ENCODE measurements at regions not wholly inside any gene's neighbourhood (a gene's known extent, or its start where the extent isn't known, plus 50 kb on each side); places are given as distances from the start of the nearest gene placed in this dataset.

DNA sequence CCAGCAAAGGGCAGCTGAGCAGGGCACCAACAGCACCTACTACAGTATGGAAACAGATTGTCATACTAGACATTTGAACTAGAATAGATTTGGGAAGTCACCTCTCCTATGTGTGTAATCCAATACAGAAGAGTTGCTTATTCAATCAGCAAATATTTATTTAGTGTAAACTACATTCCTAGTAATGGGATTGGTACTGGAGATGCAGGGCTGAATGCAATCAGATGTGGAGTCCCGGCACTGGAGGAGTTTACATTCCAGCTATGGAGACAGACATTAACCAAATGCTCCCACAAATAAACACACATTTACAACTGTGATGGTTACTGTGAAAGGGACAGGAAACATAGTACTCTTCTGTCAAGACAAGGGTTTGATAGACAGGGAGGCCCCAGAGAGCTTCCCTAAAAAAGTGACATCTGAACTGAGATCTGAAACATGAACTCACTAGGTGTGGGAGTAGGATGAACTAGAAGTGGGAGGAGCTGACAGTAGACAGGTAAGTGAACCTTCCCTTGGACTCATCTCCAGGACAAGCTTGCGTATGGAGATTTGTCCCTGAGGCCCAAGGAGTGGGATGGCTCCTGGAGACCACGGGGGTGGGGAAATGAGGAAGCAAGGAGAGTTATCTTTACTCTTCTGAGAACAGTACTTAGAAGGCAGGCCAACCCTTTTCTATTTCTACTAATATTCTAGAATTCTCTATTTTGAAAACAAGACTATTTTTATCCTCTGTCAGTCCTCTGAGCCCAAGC, 420.5 kb downstream of the MAFB start (continued):
- TF ChIP-seq, protein P1, sequence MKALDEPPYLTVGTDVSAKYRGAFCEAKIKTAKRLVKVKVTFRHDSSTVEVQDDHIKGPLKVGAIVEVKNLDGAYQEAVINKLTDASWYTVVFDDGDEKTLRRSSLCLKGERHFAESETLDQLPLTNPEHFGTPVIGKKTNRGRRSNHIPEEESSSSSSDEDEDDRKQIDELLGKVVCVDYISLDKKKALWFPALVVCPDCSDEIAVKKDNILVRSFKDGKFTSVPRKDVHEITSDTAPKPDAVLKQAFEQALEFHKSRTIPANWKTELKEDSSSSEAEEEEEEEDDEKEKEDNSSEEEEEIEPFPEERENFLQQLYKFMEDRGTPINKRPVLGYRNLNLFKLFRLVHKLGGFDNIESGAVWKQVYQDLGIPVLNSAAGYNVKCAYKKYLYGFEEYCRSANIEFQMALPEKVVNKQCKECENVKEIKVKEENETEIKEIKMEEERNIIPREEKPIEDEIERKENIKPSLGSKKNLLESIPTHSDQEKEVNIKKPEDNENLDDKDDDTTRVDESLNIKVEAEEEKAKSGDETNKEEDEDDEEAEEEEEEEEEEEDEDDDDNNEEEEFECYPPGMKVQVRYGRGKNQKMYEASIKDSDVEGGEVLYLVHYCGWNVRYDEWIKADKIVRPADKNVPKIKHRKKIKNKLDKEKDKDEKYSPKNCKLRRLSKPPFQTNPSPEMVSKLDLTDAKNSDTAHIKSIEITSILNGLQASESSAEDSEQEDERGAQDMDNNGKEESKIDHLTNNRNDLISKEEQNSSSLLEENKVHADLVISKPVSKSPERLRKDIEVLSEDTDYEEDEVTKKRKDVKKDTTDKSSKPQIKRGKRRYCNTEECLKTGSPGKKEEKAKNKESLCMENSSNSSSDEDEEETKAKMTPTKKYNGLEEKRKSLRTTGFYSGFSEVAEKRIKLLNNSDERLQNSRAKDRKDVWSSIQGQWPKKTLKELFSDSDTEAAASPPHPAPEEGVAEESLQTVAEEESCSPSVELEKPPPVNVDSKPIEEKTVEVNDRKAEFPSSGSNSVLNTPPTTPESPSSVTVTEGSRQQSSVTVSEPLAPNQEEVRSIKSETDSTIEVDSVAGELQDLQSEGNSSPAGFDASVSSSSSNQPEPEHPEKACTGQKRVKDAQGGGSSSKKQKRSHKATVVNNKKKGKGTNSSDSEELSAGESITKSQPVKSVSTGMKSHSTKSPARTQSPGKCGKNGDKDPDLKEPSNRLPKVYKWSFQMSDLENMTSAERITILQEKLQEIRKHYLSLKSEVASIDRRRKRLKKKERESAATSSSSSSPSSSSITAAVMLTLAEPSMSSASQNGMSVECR (CRISPR knock-in tag; IDR thresholded peaks at IDR 0.05; ENCODE audit: borderline replicate concordance): no peak
- TF ChIP-seq, protein P2, sequence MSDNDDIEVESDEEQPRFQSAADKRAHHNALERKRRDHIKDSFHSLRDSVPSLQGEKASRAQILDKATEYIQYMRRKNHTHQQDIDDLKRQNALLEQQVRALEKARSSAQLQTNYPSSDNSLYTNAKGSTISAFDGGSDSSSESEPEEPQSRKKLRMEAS (CRISPR knock-in tag; IDR thresholded peaks at IDR 0.05): no peak
- TF ChIP-seq ELF4 (CRISPR knock-in tag; IDR thresholded peaks at IDR 0.05; ENCODE audit: low read depth): no peak

DNA sequence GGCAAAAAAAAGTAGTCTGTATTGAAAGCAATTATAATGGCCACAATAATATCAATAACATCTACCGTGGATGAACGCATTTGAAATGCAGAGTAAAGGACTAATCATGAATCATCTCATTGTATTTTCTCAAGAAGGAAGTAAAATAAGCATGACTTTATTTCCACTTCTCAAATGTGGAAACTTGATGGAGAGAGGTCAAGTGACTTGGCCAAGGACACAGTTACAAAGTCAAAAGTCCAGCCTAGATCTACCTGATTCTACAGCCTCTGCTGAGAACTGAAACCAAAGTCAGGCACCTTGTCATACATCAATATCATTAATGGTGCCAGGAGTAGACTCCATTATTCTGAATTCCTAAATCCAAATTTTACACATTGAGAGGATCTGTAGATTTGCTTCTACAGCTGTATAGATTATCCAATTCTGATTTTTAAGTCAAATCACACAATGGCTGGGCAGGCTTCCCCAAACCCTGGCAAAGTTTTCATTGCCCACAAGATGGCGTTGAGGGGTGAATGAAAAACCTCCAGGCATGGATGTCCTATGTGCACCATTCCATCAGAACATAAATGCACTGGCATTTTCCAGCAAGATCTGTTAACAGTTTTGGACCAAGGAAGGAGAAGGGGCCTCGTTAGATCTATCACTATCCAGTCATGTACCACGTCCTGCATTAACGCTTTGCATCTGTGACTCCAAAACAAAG, 423.1 kb downstream of the MAFB start:
- no peak overlapping the region for H3K27ac Mint-ChIP-seq
- H3K27me3 Mint-ChIP-seq (ENCODE audit: low read depth): no peaks in the 10 kb centered on the region
- no peaks in the 10 kb centered on the region for H3K9me3 Mint-ChIP-seq
- ChIA-PET CTCF (interaction anchor here (3.6 to 5.9 kb wide), 2 partner anchors 15 to 205 kb away, joined by 27 read pairs; no protein-coding TSS in a partner anchor), POLR2A (no interaction called here)
- H3K36me3 Mint-ChIP-seq: peaks cover 19% of the 10 kb centered on the region
- TF ChIP-seq TEAD4 (CRISPR knock-in tag; IDR thresholded peaks at IDR 0.05) (no peak), FOXP1 (CRISPR knock-in tag; IDR thresholded peaks at IDR 0.05; ENCODE audit: borderline replicate concordance) (no peak), NR2C2 (CRISPR knock-in tag; IDR thresholded peaks at IDR 0.05) (no peak), ZNF263 (CRISPR knock-in tag; IDR thresholded peaks at IDR 0.05; ENCODE audit: low read depth) (no peak)
- no peak overlapping the region for H3K4me3 Mint-ChIP-seq
- peak; percentile 30 for ATAC-seq
- peak; percentile 36 for DNase-seq (ENCODE audit: low spot score)
- peaks cover 68% of the 10 kb centered on the region for H3K4me1 Mint-ChIP-seq

DNA sequence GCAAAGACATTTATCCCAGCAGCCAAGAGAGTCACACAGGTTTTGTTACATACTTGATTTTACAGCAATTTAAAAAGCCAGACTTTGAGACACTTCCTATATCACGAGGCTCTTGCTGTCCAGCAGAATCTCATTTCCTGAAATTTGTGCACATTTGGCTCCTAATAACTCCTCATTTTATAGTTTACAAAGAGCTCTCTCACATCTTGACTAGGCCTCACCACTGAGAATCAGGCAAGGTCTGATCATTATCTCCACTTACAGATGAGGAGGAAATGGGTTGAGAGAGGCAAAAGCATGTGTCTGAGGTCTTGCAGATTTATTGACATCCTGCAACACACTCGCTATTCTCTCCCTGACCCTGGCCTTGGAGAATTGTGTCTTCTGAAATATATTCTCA, 426.8 kb downstream of the MAFB start:
- no peak overlapping the region for H3K27ac Mint-ChIP-seq
- no peaks in the 10 kb centered on the region for H3K9me3 Mint-ChIP-seq
- ATAC-seq (no peak), DNase-seq (ENCODE audit: low spot score) (no peak)
- ChIA-PET CTCF (interaction anchor here (3.1 to 5.9 kb wide), 2 partner anchors 11 to 209 kb away, joined by 18 to 27 read pairs; no protein-coding TSS in a partner anchor), POLR2A (no interaction called here)
- H3K4me3 Mint-ChIP-seq: no peak overlapping the region
- peaks cover 52% of the 10 kb centered on the region for H3K4me1 Mint-ChIP-seq
- no peaks in the 10 kb centered on the region for H3K36me3 Mint-ChIP-seq
- H3K27me3 Mint-ChIP-seq (ENCODE audit: low read depth): no peaks in the 10 kb centered on the region
- TF ChIP-seq SOX15 (CRISPR knock-in tag; IDR thresholded peaks at IDR 0.05): no peak
- no peak for TF ChIP-seq ZNF423 (CRISPR knock-in tag; IDR thresholded peaks at IDR 0.05)
- no peak for TF ChIP-seq ZNF263 (CRISPR knock-in tag; IDR thresholded peaks at IDR 0.05; ENCODE audit: low read depth)

DNA sequence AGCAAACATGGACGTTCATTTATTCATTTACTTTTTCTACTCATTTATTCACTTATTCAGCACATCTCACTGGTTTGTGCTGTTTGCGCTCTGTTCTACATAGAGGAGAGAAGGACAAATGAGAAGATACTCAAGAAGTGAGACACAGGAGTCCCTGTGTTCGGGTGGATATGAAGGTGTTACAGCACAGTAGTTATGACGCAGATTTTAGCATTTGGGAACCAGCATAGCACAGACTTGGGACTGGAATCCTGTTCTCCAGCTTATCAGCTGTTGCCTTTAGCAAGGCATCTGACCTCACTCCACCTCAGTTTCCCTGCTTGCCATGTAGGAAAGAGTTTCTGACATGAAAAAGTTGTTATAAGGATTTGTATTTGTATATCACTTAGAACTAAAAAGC, 430.1 kb downstream of the MAFB start:
- DNase-seq (ENCODE audit: low spot score) (no peak), ATAC-seq (no peak)
- ChIA-PET POLR2A (interaction anchor here (0.6 kb wide), 1 partner anchor 485 kb away, joined by 3 read pairs; no protein-coding TSS in a partner anchor), CTCF (interaction anchor here (1.2 kb wide), 1 partner anchor 212 kb away, joined by 3 read pairs; no protein-coding TSS in a partner anchor)
- no peak overlapping the region for H3K27ac Mint-ChIP-seq
- H3K9me3 Mint-ChIP-seq: no peaks in the 10 kb centered on the region
- H3K4me3 Mint-ChIP-seq: no peak overlapping the region
- H3K4me1 Mint-ChIP-seq: peaks cover 25% of the 10 kb centered on the region
- no peaks in the 10 kb centered on the region for H3K36me3 Mint-ChIP-seq
- no peaks in the 10 kb centered on the region for H3K27me3 Mint-ChIP-seq (ENCODE audit: low read depth)
- TF ChIP-seq, protein P3, sequence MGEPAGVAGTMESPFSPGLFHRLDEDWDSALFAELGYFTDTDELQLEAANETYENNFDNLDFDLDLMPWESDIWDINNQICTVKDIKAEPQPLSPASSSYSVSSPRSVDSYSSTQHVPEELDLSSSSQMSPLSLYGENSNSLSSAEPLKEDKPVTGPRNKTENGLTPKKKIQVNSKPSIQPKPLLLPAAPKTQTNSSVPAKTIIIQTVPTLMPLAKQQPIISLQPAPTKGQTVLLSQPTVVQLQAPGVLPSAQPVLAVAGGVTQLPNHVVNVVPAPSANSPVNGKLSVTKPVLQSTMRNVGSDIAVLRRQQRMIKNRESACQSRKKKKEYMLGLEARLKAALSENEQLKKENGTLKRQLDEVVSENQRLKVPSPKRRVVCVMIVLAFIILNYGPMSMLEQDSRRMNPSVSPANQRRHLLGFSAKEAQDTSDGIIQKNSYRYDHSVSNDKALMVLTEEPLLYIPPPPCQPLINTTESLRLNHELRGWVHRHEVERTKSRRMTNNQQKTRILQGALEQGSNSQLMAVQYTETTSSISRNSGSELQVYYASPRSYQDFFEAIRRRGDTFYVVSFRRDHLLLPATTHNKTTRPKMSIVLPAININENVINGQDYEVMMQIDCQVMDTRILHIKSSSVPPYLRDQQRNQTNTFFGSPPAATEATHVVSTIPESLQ (CRISPR knock-in tag; IDR thresholded peaks at IDR 0.05): no peak
- TF ChIP-seq SMAD4 (CRISPR knock-in tag; IDR thresholded peaks at IDR 0.05) (no peak), SP1 (CRISPR knock-in tag; conservative IDR thresholded peaks at IDR 0.05) (no peak), JUN (CRISPR knock-in tag; IDR thresholded peaks at IDR 0.05) (no peak), ZNF423 (CRISPR knock-in tag; IDR thresholded peaks at IDR 0.05) (no peak), GRHL2 (CRISPR knock-in tag; IDR thresholded peaks at IDR 0.05; ENCODE audit: insufficient replicate concordance, severe bottlenecking) (no peak)
- TF ChIP-seq, protein P4, sequence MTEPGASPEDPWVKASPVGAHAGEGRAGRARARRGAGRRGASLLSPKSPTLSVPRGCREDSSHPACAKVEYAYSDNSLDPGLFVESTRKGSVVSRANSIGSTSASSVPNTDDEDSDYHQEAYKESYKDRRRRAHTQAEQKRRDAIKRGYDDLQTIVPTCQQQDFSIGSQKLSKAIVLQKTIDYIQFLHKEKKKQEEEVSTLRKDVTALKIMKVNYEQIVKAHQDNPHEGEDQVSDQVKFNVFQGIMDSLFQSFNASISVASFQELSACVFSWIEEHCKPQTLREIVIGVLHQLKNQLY (CRISPR knock-in tag; IDR thresholded peaks at IDR 0.05): no peak
- TF ChIP-seq, protein P5, sequence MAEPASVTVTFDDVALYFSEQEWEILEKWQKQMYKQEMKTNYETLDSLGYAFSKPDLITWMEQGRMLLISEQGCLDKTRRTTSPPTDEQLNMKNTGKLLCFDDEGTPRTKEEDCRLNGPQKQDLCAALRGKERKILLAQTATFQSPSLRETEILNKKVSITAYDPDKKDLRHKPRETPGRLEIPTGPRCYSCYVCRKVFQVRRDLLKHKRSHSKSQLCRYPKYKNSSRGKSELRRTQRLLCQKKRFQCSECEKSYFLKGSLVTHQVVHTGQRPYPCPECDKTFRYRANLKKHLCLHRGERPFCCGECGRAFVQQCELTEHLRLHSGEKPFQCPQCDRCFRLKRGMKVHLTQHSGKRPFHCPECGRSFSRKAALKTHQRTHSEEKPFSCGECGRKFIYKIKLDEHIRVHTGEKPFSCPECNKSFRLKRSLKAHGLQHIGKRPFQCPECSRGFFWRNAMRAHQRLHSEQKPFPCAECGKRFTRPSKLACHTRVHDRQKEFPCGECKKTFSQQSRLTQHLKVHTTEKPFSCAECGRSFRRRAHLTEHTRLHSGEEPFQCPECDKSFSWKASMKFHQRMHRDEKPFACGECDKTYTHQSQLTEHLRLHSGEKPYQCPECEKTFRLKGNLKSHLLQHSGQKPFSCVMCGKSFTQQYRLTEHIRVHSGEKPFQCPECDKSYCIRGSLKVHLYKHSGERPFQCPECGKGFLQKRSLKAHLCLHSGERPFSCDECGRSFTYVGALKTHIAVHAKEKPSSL (CRISPR knock-in tag; conservative IDR thresholded peaks at IDR 0.05): no peak
- TF ChIP-seq, protein P6, sequence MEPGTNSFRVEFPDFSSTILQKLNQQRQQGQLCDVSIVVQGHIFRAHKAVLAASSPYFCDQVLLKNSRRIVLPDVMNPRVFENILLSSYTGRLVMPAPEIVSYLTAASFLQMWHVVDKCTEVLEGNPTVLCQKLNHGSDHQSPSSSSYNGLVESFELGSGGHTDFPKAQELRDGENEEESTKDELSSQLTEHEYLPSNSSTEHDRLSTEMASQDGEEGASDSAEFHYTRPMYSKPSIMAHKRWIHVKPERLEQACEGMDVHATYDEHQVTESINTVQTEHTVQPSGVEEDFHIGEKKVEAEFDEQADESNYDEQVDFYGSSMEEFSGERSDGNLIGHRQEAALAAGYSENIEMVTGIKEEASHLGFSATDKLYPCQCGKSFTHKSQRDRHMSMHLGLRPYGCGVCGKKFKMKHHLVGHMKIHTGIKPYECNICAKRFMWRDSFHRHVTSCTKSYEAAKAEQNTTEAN (CRISPR knock-in tag; IDR thresholded peaks at IDR 0.05): no peak

Data from WTC11 (cell line).